Stimulated activated CD4-positive, alpha-beta T cell treated with anti-CD3 and anti-CD28 coated beads, Interleukin-12 subunit alpha, Interleukin-12 subunit beta, amount 100 ng/mL, for 4 hours (primary cell): ENCODE measurements at regions not wholly inside any gene's neighbourhood (a gene's known extent, or its start where the extent isn't known, plus 50 kb on each side); places are given as distances from the start of the nearest gene placed in this dataset.
"Not testable (repeated sequence)": the region's sequence is repeated elsewhere in the genome, so short reads cannot be mapped to it uniquely, and the experiment has no call there.

Source experiments
- DNase-seq: peaks from one replicate; pipeline ENCODE4 v3.0.0-alpha.2; 2020

DNA sequence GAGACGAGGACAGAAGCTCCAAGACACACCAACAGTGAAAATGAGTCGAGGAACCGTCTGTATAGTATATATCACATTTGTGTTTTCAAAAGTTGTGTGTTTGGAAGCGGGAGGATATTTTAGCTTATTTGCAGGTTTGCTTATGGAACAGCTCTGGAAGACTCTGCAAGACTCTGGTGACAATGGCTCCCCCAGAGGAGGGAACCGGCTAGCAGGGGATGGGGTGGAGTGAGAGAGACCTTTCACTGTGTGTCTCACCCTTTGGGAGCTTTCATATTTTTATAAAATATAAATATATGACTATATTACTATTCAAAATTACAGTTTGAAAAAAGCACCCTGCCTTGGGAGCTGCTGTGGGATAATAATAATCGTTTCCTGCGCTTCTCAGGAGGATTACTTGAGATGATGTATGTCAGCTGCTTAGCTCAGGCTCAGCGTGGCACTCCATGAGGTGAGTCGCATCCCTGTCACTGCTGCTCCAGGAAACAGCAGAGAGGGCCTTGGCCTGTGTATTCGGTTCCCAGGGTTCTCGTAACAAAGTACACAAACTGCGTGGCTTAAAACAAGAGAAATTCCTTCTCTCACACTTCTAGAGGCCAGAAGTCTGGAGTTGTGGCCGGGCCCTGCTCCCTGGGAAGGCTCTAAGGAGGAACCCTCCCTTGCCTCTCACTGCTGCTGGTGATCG lies 183.9 kb downstream of the FAM43A start:
- no peak for DNase-seq

DNA sequence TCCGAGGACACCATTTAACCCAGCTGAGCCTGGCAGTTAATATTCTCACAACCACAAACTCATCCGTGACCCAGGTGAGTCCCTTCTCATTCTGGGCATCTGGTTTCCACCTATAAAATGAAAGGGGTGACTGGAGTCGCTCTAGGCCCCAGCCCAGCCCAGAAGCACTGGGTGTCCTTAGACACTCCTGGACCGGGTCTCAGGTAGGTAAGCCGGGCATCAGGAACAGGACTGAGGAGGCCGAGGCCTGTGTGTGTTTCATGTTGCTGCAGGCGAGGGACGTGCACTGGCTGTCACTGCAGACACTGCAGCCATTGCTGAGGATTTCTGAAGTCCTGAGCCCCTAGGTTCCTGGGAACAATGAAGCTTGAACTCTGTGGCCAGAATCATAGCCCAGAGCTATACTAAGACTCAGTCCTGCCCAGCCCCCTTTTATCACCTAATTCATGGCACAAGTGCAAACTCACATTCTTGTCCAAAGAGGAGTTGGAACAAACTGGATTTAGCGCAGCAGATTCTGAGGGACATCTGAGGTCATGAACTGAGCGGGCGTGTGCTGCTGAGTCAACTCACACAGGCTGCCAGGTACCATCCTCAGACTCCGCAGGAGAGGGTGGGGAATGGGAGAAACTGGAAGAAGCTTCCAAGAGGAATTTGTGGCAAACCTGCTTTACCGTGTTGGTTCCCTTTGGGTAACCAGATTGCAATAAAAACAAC lies 184.9 kb downstream of the FAM43A start:
- DNase-seq: no peak

DNA sequence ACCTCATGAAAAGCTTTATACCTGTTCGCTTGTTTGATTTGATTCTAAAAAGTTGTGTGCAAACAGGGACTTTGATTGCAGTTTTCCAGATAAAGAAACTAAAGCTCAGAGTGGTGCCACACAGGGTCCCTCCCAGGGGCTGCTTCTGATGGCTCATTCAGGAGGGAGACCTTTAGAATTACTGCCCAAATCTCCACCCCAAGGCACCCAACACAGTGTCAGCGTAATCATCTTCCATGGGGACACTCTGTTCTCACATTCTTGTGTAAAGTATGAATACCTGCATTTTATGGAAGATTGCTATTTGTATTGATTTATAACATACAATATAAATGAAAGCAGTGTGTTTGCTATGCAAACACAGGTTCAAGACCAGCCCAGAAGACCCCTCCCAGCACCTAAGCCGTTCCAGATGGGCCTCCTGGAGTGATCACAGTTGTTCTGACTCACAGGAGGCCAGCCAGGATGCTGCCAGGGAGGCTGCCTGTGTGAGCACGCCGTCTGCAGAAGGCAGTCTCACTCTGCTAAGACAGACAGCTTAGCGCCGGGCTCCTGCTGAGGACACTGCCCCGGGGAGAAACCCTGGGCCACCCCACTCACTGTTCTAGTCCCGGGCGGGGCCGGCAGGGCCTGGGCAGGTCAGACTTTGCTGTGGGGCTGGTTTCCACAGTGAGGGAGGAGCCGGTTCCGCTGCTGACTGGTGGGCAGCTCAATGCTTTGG lies 185.6 kb downstream of the FAM43A start:
- no peak for DNase-seq

DNA sequence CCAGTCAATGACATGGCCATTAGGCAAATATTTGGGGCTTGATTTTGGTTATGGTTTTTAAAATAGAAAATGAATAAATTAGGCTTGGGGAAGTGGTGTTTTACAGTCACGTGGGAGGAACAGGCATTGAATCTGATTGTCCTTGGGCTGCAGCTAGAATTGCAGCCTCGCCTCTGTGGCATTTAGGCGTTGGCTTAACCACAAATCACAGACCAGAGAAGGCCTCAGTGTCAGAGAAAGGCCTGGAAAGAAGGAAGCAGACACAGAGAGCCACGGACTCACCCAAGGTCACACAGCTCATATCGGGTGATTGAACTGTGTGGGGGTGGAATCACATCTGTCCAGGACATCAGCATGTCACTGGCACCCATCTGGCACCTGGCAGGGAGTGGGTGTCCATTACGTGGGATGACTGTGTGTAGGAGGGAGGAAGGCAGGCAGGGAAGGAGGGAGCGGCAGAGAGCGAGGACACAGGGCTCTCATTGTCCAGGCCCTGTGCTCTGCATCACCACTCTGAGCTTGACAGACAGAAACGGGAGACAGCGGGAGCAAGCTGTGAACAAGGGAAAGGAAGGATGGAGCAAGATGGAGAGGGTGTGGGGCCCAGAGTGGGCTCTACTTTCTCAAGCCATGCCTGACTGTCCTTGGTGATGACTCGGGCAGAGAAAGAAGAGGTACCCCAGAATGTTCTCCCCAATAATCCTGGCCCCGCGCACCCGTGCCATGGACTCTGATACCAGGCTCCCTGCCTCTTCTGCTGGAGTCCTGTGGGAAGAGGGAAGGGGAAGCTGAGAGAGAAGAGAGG lies 186.4 kb downstream of the FAM43A start:
- DNase-seq: no peak

DNA sequence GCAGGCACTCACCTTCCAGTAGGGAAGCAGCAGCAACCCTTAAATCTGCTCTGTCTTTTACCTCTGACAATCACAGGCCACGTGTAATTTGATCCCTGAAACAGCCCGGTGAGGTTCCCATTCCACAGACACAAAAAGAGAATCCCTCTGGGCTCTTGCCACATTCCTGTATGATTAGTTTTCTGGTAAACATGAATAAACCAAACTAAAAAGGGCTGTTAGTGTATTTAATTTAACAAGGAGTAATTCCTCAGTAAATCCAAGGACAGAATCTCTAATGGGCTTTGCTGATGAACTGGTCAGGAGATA lies 186.9 kb downstream of the FAM43A start:
- no peak for DNase-seq

DNA sequence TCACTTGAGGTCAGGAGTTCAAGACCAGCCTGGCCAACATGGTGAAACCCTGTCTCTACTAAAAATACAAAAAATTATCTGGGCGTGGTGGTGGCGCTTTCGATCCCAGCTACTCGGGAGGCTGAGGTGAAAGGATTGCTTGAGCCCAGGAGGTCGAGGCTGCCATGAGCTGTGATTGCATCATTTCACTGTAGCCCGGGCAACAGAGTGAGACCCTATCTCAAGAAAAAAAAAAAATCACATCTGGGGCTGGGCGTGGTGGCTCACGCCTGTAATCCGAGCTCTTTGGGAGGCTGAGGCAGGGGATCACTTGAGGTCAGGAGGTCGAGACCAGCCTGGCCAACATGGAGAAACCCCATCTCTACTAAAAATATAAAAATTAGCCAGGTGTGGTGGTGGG lies 187.8 kb downstream of the FAM43A start:
- not testable (repeated sequence) for DNase-seq

DNA sequence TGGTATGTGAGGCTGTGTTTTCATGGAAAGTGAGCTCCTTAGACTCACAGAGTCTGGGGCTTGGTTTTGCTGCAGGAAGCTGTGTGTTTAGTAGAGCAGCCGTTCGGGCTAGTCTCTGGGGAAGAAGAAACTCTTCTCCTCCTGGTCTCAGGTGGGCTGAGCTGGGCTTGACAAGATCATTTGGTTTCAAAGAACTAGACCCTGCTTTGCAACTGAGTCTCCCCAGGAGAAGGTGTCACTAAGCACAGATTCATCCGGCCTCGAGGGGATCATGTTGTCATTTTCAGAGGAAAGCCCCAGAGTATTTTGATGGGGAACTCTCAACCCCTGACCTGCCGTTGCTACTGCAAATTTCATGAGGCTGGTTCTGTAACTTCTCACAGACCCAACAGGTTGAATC lies 188.5 kb downstream of the FAM43A start:
- DNase-seq: no peak

DNA sequence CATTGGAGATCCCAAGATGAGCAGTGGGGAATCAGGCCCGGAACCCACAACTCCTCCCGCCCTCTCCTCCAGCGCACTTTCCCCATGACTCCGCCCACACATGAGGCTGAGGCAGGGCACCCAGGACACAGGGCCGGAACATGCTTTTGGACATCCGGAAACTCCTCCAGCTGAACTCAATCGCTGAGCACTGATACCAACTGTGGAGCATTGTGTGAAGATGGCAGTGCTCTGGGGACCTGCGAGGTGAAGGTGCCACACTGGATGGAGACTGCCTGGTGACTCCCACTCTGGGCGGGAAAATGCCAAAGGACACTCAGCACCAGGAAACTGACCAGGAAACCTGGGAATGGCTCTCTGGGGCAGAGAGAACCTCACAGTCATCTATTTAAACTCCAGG lies 189.1 kb downstream of the FAM43A start:
- no peak for DNase-seq

DNA sequence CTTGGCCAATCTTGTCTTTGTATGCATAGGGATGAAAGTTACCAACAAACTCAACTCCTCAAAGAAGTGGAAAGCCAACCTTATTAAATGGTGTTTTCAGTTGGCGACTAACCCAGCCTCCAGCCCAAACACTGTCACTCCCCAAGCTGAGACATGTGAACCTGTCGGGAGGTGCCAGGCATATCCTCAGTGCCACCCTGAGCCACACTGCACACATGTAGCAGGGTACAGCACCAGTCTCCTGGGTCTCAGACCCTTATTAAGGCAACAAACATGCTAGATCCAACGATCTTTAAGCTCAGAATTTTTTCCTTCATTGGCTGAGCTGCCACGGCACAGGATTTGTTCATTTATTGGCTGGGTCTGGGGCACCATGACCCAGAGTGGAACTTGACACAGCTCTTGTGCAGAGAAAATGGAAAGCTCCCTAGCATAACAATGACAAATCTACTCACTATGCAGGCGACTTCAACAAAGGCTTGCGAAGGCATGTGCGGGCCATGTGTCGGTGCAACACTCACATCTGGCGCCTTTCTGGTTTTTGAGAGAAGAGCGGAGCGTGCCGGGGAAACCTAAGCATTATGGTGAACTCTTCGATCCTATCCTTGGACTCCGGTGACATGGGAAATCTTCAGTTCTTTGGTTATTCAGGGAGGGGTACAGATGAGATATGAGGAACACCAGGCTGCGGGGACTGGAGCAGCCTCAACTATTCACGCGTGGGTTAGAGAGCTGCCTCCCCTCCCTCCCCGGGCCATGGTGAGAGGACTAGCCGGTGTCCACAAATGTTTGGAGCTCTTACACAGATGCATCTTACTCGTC lies 190.1 kb downstream of the FAM43A start:
- DNase-seq: no peak

DNA sequence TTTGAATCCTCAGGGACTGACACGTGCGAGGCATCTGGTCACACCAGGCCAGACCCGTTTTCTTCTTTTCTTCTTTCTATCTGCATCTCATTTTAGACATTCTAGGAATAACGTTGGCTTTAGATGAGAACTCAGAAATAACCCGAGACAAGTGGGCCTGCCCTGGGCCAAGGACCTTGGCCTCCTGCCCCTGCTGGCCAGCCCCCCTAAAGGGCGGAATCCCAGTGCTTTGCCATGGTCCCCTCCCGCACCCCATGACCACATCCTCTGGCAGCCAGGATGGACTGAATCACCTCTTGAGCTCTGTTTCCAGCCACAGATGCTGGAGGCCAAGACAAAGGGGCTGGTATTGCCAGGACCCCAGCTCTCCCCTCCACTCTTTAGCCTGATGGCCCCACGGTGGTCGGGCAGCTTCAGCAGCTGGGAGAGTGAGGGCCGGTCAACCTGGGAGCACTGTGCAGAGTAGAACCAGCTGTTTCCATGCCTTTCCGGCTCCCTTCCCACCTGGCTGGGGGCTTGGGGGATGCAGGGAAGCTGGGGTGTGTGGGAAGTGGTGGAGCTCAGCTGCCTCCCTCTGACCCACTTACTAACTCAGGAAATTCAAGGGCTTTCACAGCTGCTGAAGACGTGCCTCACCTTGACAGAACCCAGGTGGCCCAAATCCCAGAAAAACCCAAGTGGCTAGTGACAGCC lies 190.9 kb downstream of the FAM43A start:
- no peak for DNase-seq

DNA sequence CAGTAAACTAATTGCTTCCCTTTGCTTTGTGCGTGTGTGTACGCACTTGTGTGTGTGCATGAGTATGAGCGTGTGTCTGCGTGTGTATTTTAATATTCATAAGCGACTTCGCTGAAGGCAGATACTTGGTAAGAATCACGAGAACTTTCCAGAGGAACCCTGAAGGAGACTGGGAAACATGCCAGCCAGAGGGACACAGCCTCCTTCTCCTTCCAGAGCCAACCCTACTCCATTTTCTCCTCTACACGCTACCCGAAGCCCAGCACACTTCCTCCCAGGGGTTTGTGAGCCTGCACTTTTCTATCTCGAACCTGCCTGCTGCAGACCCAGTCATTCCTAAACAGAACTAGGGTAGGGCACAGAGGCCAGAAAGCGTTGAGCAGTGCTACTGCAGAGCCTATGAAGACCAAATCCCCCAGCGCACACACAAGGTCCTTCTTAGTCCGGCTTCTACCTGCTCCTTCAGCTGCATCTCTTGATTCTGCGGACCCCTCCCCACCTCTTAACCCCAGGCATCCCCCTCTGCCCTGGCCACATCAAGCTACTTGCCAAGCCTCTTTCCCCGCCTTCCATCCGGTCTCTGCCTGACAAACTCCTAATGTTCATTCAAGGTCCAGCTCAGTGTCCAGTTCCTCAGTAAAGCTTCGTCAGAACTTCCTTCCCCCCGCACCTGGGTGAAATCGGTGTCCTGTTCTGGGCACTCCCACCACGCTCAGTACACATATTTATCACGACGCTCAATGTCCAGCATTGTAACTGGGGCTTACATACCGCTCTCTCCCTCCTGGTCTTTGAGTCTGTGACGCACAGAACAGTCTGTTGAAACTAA lies 191.8 kb downstream of the FAM43A start:
- no peak for DNase-seq

DNA sequence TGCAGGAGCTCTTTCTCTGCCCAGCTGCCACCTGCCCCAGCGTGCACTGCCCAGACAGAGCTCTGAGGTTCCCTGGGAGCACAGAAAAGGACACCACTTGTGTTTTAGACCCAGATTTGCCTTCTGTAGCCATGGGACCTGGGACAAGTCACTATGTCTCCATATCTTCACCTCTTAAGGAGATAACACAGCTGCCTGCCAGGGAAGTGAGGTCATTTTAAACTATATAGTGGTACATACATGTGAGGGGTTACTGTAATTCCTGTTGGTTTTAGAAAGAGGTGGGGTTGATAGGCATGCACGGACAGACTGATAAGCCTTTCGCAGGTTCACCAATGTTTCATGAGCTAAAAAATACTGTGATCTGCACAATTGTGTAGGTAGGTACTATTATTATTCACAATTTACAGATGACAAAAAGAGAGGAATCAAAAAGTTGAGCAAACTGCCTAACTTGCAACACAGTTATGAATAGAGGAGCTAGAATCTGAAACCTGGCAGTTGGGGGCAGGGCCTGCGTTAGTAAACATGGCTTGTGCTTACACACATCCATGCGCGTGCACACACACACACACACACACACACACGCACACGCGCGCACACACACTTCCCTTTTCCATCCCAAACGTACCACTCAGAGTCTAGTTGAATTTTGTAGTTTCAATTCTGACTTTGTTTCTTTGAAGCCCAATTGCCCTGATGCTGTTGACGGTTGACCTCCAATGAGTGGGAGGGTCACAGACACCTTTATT lies 193.6 kb downstream of the FAM43A start:
- no peak for DNase-seq

DNA sequence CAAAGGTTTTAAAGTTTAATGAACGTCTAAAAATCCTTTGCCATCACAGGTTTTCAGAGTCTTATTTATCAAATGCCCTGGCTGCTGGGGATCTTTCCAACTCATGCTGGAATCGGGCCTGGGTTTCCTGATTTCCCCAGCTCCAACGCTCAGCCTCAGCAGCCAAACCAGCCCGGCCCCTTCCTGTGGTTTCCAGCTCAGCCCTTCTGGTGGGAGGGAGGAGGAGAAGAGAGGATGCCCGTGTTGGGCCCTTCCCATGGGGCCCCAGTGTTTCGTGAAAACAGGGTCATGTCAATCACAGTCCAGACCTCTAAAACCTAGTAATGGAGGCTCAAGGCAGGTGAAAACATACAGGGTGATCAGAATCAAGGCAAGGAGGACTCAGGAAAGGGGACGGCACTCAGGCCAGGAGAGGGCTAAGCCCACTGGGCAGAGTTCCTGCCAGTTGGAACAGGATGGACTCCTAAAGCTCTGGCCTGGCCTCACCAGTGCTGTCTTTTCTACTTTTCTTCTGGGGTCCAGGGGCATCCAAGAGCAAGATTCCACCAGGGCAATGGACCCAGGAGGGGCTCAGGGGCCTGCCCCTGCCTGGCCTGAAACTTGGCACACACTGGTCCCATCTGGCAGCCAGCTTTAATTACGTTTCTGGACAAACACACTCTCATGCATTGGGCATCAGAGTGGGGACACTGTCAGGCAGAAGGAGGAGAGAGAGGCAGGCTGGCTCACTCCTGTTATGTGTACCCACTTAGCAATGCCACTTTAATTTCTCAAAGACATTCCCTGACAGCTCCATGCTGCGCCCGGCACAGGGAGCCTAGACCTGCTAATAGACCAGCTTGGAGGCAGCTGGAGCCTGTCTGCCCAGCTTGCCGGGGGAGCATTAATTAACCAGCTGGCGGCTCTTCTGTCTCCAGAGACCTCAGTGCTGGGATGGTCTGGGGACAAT lies 194.6 kb downstream of the FAM43A start:
- no peak for DNase-seq

DNA sequence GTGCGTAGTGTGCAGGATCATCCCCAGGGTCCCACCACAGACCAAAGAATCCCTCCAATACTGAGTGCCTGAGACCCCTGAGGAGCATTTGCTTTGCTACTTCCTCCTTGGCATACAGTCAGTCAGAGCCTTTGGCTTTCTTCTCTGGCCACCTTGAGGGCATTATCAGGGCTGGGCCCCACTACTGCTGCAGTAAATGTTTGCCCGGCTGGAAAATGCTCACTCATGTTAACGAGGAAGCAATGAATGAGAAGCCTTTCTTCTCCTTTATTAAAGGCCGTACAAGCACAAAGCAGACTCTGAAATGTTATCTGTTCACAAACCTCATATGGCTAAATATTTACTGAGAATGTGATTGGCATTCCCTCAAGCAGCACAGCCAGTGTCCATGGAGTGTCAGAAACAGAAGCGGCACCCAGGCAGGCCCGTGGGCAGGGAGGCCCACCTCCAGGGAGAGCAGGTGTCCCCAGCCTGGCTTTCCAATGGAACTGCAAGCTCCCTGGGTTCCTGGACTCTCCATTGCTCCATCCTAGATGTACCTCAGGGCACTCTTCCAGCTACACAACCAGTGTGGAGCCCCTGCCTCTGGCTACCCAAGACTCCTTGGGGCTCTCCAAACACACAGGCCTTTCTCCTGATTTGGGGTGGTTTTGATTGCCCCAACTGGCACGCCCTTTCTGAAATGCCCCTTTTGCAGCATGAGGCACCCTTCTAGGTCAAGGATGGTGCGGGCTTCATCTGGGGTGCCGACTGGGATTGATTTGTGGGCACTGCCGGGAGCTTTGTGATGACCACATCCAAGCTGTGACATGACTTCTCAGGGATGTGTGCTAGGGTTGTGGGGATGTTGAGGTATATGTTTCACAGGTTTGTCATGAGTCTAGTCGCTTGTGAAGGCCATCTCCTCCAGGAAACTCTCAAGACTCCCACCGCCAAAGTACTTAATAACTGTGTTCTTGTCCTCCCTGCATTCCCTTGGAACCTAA lies 195.6 kb downstream of the FAM43A start:
- DNase-seq: no peak

DNA sequence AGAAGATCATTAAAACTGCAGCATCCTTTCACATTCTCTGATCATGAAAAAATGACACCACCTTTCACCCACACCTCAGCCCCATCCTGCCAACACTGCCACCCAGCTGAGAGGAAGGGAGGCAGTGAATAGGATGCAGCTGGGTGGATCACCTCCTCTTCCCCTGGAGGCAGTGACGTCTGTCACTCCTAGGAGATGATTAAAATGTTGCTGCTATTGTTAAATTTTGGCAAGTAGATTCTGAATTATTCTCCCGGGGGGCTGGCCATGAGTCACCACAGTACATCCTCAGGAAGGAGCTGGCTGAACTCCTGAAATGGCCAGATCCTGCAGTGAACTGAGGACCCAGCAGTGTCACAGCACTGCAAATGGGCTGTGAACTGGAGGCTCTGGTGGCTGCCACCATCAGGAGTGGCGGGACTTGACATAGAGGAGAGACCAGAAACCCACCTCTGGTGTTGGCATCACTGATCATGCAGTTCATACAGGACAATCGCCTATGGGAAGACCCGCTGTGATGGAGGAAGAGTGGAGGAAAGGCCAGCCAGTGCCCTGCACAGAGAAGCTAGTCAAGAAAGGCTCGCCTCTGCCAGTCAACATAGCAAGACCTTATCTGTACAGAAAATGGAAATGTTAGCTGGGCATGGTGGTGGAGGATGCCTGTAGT lies 199.1 kb downstream of the FAM43A start:
- no peak for DNase-seq

DNA sequence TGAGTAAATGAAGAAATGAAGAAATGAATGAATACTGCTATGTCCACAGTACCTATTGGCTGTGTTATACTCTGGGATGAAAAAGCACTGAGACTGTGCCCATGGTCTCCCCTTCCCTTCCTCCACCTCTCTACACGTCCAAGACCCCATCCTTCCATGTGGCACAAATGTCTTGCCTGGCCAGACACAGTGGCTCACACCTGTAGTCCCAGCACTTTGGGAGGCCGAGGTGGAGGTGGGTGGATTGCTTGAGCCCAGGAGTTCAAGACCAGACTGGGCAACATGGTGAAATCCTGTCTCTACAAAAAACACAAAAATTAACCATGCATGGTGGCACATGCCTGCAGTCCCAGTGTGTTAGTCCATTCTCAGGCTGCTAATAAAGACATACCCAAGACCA lies 200.1 kb downstream of the FAM43A start:
- no peak for DNase-seq

DNA sequence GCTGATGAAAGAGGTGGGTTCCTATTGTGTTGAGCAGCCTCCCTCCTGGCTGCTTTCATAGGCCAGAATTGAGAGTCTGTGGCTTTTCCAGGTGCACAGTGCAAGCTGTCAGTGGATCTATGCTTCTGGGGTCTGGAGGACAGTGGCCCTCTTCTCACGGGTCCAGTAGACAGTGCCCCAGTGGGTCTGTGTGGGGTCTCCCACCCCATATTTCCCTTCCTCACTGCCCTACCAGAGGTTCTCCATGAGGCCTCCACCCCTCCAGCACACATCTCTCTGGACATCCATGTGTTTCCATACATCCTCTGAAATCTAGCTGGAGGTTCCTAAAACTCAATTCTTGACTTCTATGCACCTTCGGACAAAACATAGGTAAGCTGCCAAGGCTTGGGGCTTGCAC lies 201.2 kb downstream of the FAM43A start:
- DNase-seq: no peak
